ENCODE measurements at regions not wholly inside any gene's neighbourhood (a gene's known extent, or its start where the extent isn't known, plus 50 kb on each side); places are given as distances from the start of the nearest gene placed in this dataset.

- no peaks in the 10 kb centered on the region for H3K27me3 Mint-ChIP-seq (ENCODE audit: low read depth)
- H3K36me3 Mint-ChIP-seq: no peaks in the 10 kb centered on the region
- no peak for DNase-seq (ENCODE audit: low spot score)
- no peak for ATAC-seq
- no peak overlapping the region for H3K4me3 Mint-ChIP-seq
- H3K4me1 Mint-ChIP-seq: no peaks in the 10 kb centered on the region
- ChIA-PET POLR2A (no interaction called here), CTCF (no interaction called here)
- H3K27ac Mint-ChIP-seq: no peak overlapping the region
- H3K9me3 Mint-ChIP-seq: no peaks in the 10 kb centered on the region; the same call in 1 of the 2 replicates
- TF ChIP-seq KAT7 (CRISPR knock-in tag; IDR thresholded peaks at IDR 0.05; ENCODE audit: borderline replicate concordance) (no peak), RELA (CRISPR knock-in tag; IDR thresholded peaks at IDR 0.05; ENCODE audit: borderline replicate concordance) (no peak), SOX15 (CRISPR knock-in tag; IDR thresholded peaks at IDR 0.05) (no peak), PREB (CRISPR knock-in tag; IDR thresholded peaks at IDR 0.05; ENCODE audit: borderline replicate concordance) (no peak), TP53 (CRISPR knock-in tag; IDR thresholded peaks at IDR 0.05) (no peak), SMAD3 (CRISPR knock-in tag; IDR thresholded peaks at IDR 0.05; ENCODE audit: borderline replicate concordance) (no peak), CTCF (IDR thresholded peaks at IDR 0.05) (no peak), ZNF121 (CRISPR knock-in tag; IDR thresholded peaks at IDR 0.05) (no peak), OVOL2 (CRISPR knock-in tag; IDR thresholded peaks at IDR 0.05; ENCODE audit: borderline replicate concordance) (no peak), NR2C2 (CRISPR knock-in tag; IDR thresholded peaks at IDR 0.05) (no peak), HMGA2 (CRISPR knock-in tag; IDR thresholded peaks at IDR 0.05) (no peak), RORB (CRISPR knock-in tag; IDR thresholded peaks at IDR 0.05) (no peak), NFATC4 (CRISPR knock-in tag; IDR thresholded peaks at IDR 0.05) (no peak), ESRRA (CRISPR knock-in tag; IDR thresholded peaks at IDR 0.05; ENCODE audit: borderline replicate concordance) (no peak), ARID4B (CRISPR knock-in tag; IDR thresholded peaks at IDR 0.05; ENCODE audit: borderline replicate concordance) (no peak), EMX1 (CRISPR knock-in tag; IDR thresholded peaks at IDR 0.05) (no peak), E2F1 (CRISPR knock-in tag; IDR thresholded peaks at IDR 0.05) (no peak), NR3C1 (CRISPR knock-in tag; conservative IDR thresholded peaks at IDR 0.05; ENCODE audit: low read depth) (no peak), JUN (CRISPR knock-in tag; IDR thresholded peaks at IDR 0.05) (no peak), ZNF671 (CRISPR knock-in tag; IDR thresholded peaks at IDR 0.05) (no peak)
Observed at GRCh38 chr3:22700876-22701275, 502.3 kb upstream of the UBE2E2 start.

GRCh38 chr3:22704166-22704565 lies 499.0 kb upstream of the UBE2E2 start:
- no peak overlapping the region for H3K4me3 Mint-ChIP-seq
- TF ChIP-seq TEAD1 (CRISPR knock-in tag; IDR thresholded peaks at IDR 0.05): no peak
- no peak for TF ChIP-seq ZNF281 (CRISPR knock-in tag; IDR thresholded peaks at IDR 0.05)
- no peak for TF ChIP-seq IRF2 (CRISPR knock-in tag; IDR thresholded peaks at IDR 0.05; ENCODE audit: borderline replicate concordance, low read depth)
- TF ChIP-seq RORB (CRISPR knock-in tag; IDR thresholded peaks at IDR 0.05): no peak
- TF ChIP-seq NR2C2 (CRISPR knock-in tag; IDR thresholded peaks at IDR 0.05): no peak

More at GRCh38 chr3:22704166-22704565, 499.0 kb upstream of the UBE2E2 start:
- no peak overlapping the region for H3K27ac Mint-ChIP-seq
- DNase-seq (ENCODE audit: low spot score) (no peak), ATAC-seq (no peak)
- peaks cover 27% of the 10 kb centered on the region for H3K9me3 Mint-ChIP-seq
- ChIA-PET CTCF (interaction anchor here (1.6 kb wide), 1 partner anchor 12 kb away, joined by 3 read pairs; no protein-coding TSS in a partner anchor), POLR2A (no interaction called here)
- no peaks in the 10 kb centered on the region for H3K27me3 Mint-ChIP-seq (ENCODE audit: low read depth)
- no peaks in the 10 kb centered on the region for H3K4me1 Mint-ChIP-seq
- peaks cover 17% of the 10 kb centered on the region for H3K36me3 Mint-ChIP-seq

All from WTC11 (cell line).